ENCODE measurements at regions not wholly inside any gene's neighbourhood (a gene's known extent, or its start where the extent isn't known, plus 50 kb on each side); places are given as distances from the start of the nearest gene placed in this dataset.

DNA sequence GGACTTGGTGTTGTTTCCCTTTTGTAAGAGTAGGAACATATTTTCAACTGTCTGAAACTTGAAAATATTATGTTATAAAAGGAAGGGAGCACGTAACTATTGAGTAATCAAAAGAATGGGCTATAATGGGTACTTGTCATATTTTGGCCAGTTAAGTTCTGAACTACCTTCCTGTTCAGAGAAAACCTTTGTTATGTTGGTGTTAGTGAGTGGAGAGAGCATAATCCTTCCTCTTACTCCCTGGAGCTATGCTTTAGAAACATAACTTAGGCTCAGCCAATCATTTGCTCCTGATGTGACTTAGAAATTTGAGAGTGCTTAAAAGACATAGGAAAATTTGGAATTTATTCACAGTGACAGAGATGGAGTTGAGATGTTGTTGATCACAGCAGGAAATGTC is 482.5 kb upstream of the SPRY2 start:
- ChIA-PET CTCF (no interaction called here), POLR2A (ENCODE audit: unreplicated experiment) (no interaction called here)
- Histone ChIP-seq H3K9me1 (ENCODE audit: insufficient read depth, low read length) (no peaks in the 10 kb centered on the region), H2BK5ac (ENCODE audit: low read depth, low read length, poor library complexity, severe bottlenecking) (no peak overlapping the region), H3K14ac (replicated peaks; ENCODE audit: low read depth, low read length) (no peak overlapping the region), H2BK20ac (ENCODE audit: low read depth, low read length) (no peak overlapping the region), H3K36me3 (ENCODE audit: control insufficient read depth, insufficient read depth, low read length) (no peaks in the 10 kb centered on the region), H2AFZ (replicated peaks; ENCODE audit: low read length, poor library complexity) (no peak overlapping the region), H3K4ac (ENCODE audit: low read depth, low read length) (no peak overlapping the region), H2AK5ac (ENCODE audit: low read depth, low read length) (no peak overlapping the region), H4K8ac (ENCODE audit: low read depth in 2 of 2, low read length in 2 of 2) (no peak overlapping the region), H3K27me3 (ENCODE audit: control insufficient read depth, insufficient read depth, low read length) (no peaks in the 10 kb centered on the region), H2AK9ac (replicated peaks; ENCODE audit: low read depth, low read length, poor library complexity) (no peak overlapping the region), H3K79me1 (ENCODE audit: low read depth in 1 of 2, low read length in 2 of 2) (no peaks in the 10 kb centered on the region), H4K91ac (ENCODE audit: insufficient read depth, low read depth, low read length) (no peak overlapping the region), H4K20me1 (ENCODE audit: insufficient read depth, low read length) (no peaks in the 10 kb centered on the region), H4K5ac (ENCODE audit: low read depth, low read length) (no peak overlapping the region), H3K18ac (ENCODE audit: low read depth, low read length) (no peak overlapping the region), H3K23ac (ENCODE audit: low read depth, low read length) (no peak overlapping the region), H3K4me3 (ENCODE audit: insufficient read depth, low read depth, low read length) (no peak overlapping the region), H2BK15ac (ENCODE audit: low read depth, low read length) (no peak overlapping the region), H3K4me2 (ENCODE audit: low read depth, low read length) (no peak overlapping the region), H3K4me1 (ENCODE audit: control insufficient read depth, insufficient read depth, low read length) (no peaks in the 10 kb centered on the region), H3K9me3 (ENCODE audit: control insufficient read depth, insufficient read depth, low read length) (peaks cover 2% of the 10 kb centered on the region; the same call in 1 of the 2 replicates), H3K27ac (ENCODE audit: insufficient read depth, low read length) (no peak overlapping the region), H2BK120ac (ENCODE audit: low read depth, low read length) (no peak overlapping the region), H3K56ac (ENCODE audit: extremely low read depth, insufficient read depth, low read length) (no peak overlapping the region), H3K9ac (ENCODE audit: low read depth, low read length) (no peak overlapping the region)
- no CpG with 5 or more reads among the region's 1 CpG for WGBS, 2 experiments (ENCODE audit: extremely low coverage in 2 of 2, insufficient read length in 1 of 2)
- DNase-seq (no peak), ATAC-seq (ENCODE audit: low read depth) (no peak)
- no peak for TF ChIP-seq FOS (IDR thresholded peaks at IDR 0.05; ENCODE audit: low read depth, low read length)
- no peak for TF ChIP-seq CHD1 (IDR thresholded peaks at IDR 0.05; ENCODE audit: low read depth, low read length)
- TF ChIP-seq BHLHE40 (IDR thresholded peaks at IDR 0.05; ENCODE audit: low read depth, low read length), result no peak
- no peak for TF ChIP-seq CTCF (conservative IDR thresholded peaks at IDR 0.05; ENCODE audit: low read depth, low read length)
- TF ChIP-seq USF2 (IDR thresholded peaks at IDR 0.05; ENCODE audit: low read depth, low read length), result no peak
- TF ChIP-seq NFE2L2 (IDR thresholded peaks at IDR 0.05; ENCODE audit: low read depth, low read length), result no peak
- no peak for TF ChIP-seq MXI1 (IDR thresholded peaks at IDR 0.05; ENCODE audit: borderline replicate concordance, low read depth, low read length)
- no peak for TF ChIP-seq CEBPB (IDR thresholded peaks at IDR 0.05; ENCODE audit: low read depth, low read length)
- no peak for TF ChIP-seq MAZ (IDR thresholded peaks at IDR 0.05; ENCODE audit: borderline replicate concordance, low read depth, low read length)
- no peak for TF ChIP-seq POLR2A (IDR thresholded peaks at IDR 0.05; ENCODE audit: low read depth, low read length)
- no peak for TF ChIP-seq MAFK (IDR thresholded peaks at IDR 0.05; ENCODE audit: low read depth, low read length)
- intact Hi-C loops (cut with micrococcal nuclease), result no loop called here
- BruUV-seq (replicated peaks), result no TSS peak
- in situ Hi-C loops (cut with MboI; ENCODE audit: low sequenced_read_pairs), result no loop called here
- dilution Hi-C loops (cut with HindIII; ENCODE audit: low sequenced_read_pairs, unreplicated experiment), result no loop called here

All from IMR-90 (cell line).